MCF 10A (cell line): ENCODE measurements at regions not wholly inside any gene's neighbourhood (a gene's known extent, or its start where the extent isn't known, plus 50 kb on each side); places are given as distances from the start of the nearest gene placed in this dataset.

ENCODE experiments used
- BruUV-seq: library from RNA; stranded (reverse); fragments of 400-500 nt; replicated peaks from 2 replicates; lab custom pipeline; 2021; lab: Mats Ljungman, UMichigan
- CTCF ChIA-PET: fragments of 300-600 bp; sonication (Branson Sonifier 250); formaldehyde crosslinking; extraction: SDS; loops from one replicate; lab custom pipeline; 2021; ENCODE audit warnings: antibody characterized with exemption, inconsistent platforms; lab: Yijun Ruan, JAX
- POLR2A ChIA-PET: fragments of 300-600, 350-650 bp; sonication (Branson Sonifier 250); formaldehyde crosslinking; extraction: SDS; loops from one replicate; lab custom pipeline; 2020; ENCODE audit warnings: antibody characterized with exemption, inconsistent platforms; lab: Yijun Ruan, JAX
- DNase-seq: peaks from one replicate; pipeline ENCODE4 v3.0.0-alpha.2; 2018; ENCODE audit not compliant: unreplicated experiment
- H3K27ac Mint-ChIP-seq: one replicate; pipeline ENCODE4 v1.8.0; 2022; ENCODE audit warnings: mild to moderate bottlenecking, low read depth, mixed read lengths; ENCODE audit not compliant: unreplicated experiment
- H3K27me3 Mint-ChIP-seq: one replicate; pipeline ENCODE4 v1.8.0; 2022; ENCODE audit warnings: mixed read lengths; ENCODE audit not compliant: insufficient read depth, unreplicated experiment
- H3K36me3 Mint-ChIP-seq: one replicate; pipeline ENCODE4 v1.8.0; 2022; ENCODE audit warnings: mild to moderate bottlenecking, moderate library complexity, mixed read lengths; ENCODE audit not compliant: insufficient read depth, unreplicated experiment
- H3K4me1 Mint-ChIP-seq: one replicate; pipeline ENCODE4 v1.8.0; 2022; ENCODE audit warnings: mixed read lengths; ENCODE audit not compliant: insufficient read depth, unreplicated experiment
- H3K4me3 Mint-ChIP-seq: one replicate; pipeline ENCODE4 v1.8.0; 2022; ENCODE audit warnings: mild to moderate bottlenecking, moderate library complexity, mixed read lengths; ENCODE audit not compliant: unreplicated experiment
- H3K9me3 Mint-ChIP-seq: one replicate; pipeline ENCODE4 v1.8.0; 2022; ENCODE audit warnings: mixed read lengths; ENCODE audit not compliant: unreplicated experiment
- intact Hi-C: fragments of 100-400 bp; cut with micrococcal nuclease; formaldehyde crosslinking; loops from 2 replicates; pipeline ENCODE4 v1.14.1; 2022
- TF ChIP-seq, protein P1 (sequence below): fragments of 200-600 bp; IDR thresholded peaks from one replicate; pipeline ENCODE4 v1.8.0; 2022; ENCODE audit warnings: antibody characterized with exemption, mild to moderate bottlenecking; ENCODE audit not compliant: unreplicated experiment

- Mint-ChIP-seq H3K9me3 (no peaks in the 10 kb centered on the region), H3K27ac (no peak overlapping the region), H3K4me1 (peaks cover 6% of the 10 kb centered on the region), H3K27me3 (no peaks in the 10 kb centered on the region), H3K36me3 (no peaks in the 10 kb centered on the region), H3K4me3 (no peak overlapping the region)
- no peak for DNase-seq
- TF ChIP-seq, protein P1, sequence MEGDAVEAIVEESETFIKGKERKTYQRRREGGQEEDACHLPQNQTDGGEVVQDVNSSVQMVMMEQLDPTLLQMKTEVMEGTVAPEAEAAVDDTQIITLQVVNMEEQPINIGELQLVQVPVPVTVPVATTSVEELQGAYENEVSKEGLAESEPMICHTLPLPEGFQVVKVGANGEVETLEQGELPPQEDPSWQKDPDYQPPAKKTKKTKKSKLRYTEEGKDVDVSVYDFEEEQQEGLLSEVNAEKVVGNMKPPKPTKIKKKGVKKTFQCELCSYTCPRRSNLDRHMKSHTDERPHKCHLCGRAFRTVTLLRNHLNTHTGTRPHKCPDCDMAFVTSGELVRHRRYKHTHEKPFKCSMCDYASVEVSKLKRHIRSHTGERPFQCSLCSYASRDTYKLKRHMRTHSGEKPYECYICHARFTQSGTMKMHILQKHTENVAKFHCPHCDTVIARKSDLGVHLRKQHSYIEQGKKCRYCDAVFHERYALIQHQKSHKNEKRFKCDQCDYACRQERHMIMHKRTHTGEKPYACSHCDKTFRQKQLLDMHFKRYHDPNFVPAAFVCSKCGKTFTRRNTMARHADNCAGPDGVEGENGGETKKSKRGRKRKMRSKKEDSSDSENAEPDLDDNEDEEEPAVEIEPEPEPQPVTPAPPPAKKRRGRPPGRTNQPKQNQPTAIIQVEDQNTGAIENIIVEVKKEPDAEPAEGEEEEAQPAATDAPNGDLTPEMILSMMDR: no peak
- POLR2A ChIA-PET: no interaction called here
- CTCF ChIA-PET: no interaction called here
- intact Hi-C loops: no loop called here
- BruUV-seq: no TSS peak
Measured at GRCh38 chr2:215571689-215572088, 135.8 kb upstream of the FN1 start.

- Mint-ChIP-seq H3K4me1 (no peaks in the 10 kb centered on the region), H3K9me3 (no peaks in the 10 kb centered on the region), H3K27ac (no peak overlapping the region), H3K4me3 (no peak overlapping the region), H3K36me3 (no peaks in the 10 kb centered on the region), H3K27me3 (no peaks in the 10 kb centered on the region)
- BruUV-seq: no TSS peak
- DNase-seq: no peak
- TF ChIP-seq, protein P1: no peak
- intact Hi-C loops: no loop called here
- ChIA-PET CTCF (no interaction called here), POLR2A (interaction anchor here (0.6 to 1.2 kb wide), 2 partner anchors 11 to 53 kb away, joined by 3 read pairs; no protein-coding TSS in a partner anchor)
Measured at GRCh38 chr2:215567504-215567903, 131.6 kb upstream of the FN1 start.

DNA sequence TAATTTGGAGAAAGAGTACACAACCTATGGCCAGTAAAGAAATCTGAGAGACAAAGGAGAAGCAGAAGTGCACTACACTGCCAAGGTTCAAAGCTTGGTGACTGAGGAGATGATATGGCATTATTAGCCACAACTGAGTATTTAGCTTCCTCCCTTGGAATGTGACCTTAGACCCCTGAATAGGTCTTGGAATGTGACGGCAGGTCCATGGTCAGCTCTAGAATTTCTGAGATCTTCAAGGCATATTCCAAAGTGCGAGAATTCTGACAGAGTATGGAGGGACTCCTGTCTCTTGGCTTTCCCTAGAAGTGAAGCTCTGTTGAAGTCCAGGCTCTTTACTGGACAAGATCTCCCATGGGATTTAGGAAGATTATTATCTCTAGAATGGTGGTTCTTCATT lies 130.0 kb upstream of the FN1 start:
- H3K27me3 Mint-ChIP-seq: no peaks in the 10 kb centered on the region
- TF ChIP-seq, protein P1: no peak
- no peak overlapping the region for H3K27ac Mint-ChIP-seq
- no peak overlapping the region for H3K4me3 Mint-ChIP-seq
- intact Hi-C loops: no loop called here
- no peak for DNase-seq
- ChIA-PET POLR2A (no interaction called here), CTCF (no interaction called here)
- BruUV-seq: no TSS peak
- peaks cover 9% of the 10 kb centered on the region for H3K9me3 Mint-ChIP-seq
- H3K4me1 Mint-ChIP-seq: no peaks in the 10 kb centered on the region
- H3K36me3 Mint-ChIP-seq: no peaks in the 10 kb centered on the region

GRCh38 chr2:215557701-215558100 lies 121.8 kb upstream of the FN1 start:
- no TSS peak for BruUV-seq
- Mint-ChIP-seq H3K27ac (no peak overlapping the region), H3K36me3 (peaks cover 4% of the 10 kb centered on the region), H3K9me3 (peaks cover 20% of the 10 kb centered on the region), H3K27me3 (no peaks in the 10 kb centered on the region), H3K4me1 (peaks cover 22% of the 10 kb centered on the region), H3K4me3 (no peak overlapping the region)
- CTCF ChIA-PET: no interaction called here
- no peak for DNase-seq
- intact Hi-C loops: no loop called here
- TF ChIP-seq, protein P1: no peak
- POLR2A ChIA-PET: no interaction called here
